C4-2B (cell line): ENCODE measurements at regions not wholly inside any gene's neighbourhood (a gene's known extent, or its start where the extent isn't known, plus 50 kb on each side); places are given as distances from the start of the nearest gene placed in this dataset.
A peak's percentile ranks its signal among the peaks of the same experiment; 100 is the strongest.

Source experiments
- H3K27ac ChIP-seq: fragments of 450-650 bp; 2 replicates; pipeline ENCODE4 v1.5.1; 2017
- ZFX ChIP-seq: fragments of 450-650 bp; IDR thresholded peaks from 2 replicates; pipeline ENCODE4 v1.6.1; 2017
- TF ChIP-seq, protein P1 (sequence below): fragments of 450-650 bp; conservative IDR thresholded peaks from 2 replicates; pipeline ENCODE4 v1.5.1; 2017; ENCODE audit warnings: mild to moderate bottlenecking

DNA sequence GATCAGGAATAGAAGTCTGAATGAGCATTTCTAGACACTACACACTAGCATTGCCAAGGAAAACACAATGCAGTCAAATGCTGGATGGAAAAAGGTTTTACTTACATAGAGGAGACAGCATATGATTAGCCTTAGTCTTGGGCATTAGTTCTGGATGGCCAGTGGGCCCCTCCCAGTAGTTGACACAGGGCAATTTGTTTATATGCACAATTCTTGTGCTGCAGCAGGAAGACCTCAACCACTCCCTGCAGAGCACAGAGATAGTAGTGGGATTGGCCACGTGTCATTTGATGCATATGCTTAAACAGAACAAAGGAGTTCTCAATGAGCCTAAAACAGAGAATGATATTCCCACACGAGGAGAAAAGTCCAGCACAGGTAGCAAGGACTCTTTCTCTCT lies 1496.2 kb upstream of the CDH6 start:
- no peak for TF ChIP-seq ZFX
- TF ChIP-seq, protein P1, sequence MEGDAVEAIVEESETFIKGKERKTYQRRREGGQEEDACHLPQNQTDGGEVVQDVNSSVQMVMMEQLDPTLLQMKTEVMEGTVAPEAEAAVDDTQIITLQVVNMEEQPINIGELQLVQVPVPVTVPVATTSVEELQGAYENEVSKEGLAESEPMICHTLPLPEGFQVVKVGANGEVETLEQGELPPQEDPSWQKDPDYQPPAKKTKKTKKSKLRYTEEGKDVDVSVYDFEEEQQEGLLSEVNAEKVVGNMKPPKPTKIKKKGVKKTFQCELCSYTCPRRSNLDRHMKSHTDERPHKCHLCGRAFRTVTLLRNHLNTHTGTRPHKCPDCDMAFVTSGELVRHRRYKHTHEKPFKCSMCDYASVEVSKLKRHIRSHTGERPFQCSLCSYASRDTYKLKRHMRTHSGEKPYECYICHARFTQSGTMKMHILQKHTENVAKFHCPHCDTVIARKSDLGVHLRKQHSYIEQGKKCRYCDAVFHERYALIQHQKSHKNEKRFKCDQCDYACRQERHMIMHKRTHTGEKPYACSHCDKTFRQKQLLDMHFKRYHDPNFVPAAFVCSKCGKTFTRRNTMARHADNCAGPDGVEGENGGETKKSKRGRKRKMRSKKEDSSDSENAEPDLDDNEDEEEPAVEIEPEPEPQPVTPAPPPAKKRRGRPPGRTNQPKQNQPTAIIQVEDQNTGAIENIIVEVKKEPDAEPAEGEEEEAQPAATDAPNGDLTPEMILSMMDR = no peak
- peak overlapping the region; percentile 55; the same call in 1 of the 2 replicates for H3K27ac ChIP-seq

DNA sequence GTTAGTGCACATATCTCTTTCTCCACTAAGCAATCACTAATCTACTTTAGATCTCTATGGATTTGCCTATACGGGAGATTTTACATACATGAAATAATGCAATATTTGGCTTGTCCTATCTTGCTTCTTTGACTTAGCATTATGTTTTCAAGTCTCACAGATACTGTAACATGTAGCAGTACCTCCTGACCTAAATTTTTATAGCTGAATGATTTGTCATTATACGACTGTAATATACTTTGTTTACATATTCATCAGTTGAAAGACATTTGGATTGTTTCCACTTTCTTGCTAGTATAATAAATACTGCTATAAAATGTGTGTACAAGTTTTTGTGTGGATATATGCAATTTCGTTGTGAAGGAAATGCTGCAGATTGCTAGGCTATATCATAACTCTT lies 1520.8 kb upstream of the CDH6 start:
- TF ChIP-seq, protein P1 = no peak
- TF ChIP-seq ZFX = no peak

DNA sequence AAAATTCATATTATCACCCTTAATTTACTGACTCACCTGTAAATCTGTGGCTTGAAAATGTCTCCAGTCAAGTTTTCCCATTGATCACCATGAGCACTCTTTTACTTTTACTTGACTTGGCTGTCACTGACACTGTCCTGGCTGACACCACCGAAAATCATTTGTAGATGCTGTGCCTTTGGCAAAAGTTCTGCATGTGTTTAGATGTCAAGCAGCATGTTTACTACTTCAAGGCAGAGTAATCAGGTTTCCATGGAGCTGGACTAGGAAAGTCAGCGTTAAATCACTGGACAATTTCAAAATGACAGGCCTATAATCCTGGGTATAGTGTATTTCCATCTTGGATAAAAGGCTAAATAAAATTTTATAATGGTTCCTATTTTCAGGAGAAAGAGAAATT lies 1530.6 kb upstream of the CDH6 start:
- no peak overlapping the region for H3K27ac ChIP-seq
- TF ChIP-seq, protein P1 = no peak
- no peak for TF ChIP-seq ZFX

More for the DNA sequence above, 1520.8 kb upstream of the CDH6 start:
- no peak overlapping the region for H3K27ac ChIP-seq

DNA sequence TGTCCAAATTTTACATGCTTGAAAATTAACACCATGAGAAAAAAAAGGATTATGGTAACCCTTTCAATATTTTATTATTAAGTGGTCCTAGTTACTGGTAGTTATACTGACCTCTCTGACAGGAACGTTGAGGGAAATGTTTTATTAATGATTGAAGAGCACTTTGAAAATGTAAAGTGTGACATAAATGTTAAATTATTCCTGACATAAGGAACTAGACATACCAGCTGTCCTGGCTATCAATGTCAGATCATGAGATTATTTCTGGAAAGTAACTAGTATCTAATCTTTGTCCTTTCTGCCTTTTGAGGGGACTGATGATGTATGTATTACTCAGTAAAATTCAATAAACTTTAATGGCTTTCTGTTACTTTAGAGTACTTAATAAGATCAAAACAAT lies 1538.5 kb upstream of the CDH6 start:
- TF ChIP-seq, protein P1 = no peak
- TF ChIP-seq ZFX = no peak
- no peak overlapping the region for H3K27ac ChIP-seq

DNA sequence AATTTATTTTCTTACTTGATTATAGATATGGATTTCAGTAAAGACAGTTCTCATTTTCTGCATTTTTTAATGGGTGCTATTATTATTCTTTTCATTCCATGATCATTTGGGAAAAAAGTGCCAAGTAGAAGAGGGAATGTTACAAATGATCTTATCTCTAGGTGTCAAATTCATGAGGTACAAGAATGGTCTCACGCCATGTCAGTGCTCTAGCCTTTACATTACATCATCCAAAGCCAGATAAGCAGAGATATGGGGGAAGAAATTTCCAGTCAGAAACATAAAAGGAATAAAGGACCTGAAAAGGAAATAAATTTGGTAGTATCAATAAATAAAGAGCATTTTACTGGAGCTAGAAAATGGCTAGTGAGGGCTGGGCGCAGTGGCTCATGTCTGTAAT lies 1544.2 kb upstream of the CDH6 start:
- no peak for TF ChIP-seq ZFX
- TF ChIP-seq, protein P1 = no peak
- no peak overlapping the region for H3K27ac ChIP-seq

DNA sequence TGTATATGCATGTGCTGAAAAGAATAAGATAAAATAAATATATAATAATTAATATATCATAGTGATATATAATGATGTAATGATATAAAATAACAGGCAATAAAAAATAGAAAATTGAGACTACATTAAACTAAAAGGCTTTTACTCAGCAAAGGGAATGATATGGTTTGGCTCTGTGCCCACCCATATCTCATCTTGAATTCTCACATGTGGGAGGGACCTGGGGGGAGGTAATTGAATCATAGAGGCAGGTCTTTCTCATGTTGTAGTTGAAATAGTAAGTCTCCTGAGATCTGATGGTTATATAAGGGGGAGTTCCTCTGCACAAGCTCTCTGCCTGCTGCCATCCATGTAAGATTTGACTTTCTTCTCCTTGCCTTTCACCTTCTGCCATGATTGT lies 1550.9 kb upstream of the CDH6 start:
- TF ChIP-seq, protein P1 = no peak
- no peak for TF ChIP-seq ZFX

GRCh38 chr5:29614206-29614605 lies 1579.3 kb upstream of the CDH6 start:
- TF ChIP-seq ZFX = no peak
- TF ChIP-seq, protein P1 = no peak
- H3K27ac ChIP-seq = no peak overlapping the region

More for the DNA sequence above, 1550.9 kb upstream of the CDH6 start:
- H3K27ac ChIP-seq = no peak overlapping the region
